ENCODE measurements at regions not wholly inside any gene's neighbourhood (a gene's known extent, or its start where the extent isn't known, plus 50 kb on each side); places are given as distances from the start of the nearest gene placed in this dataset.

DNA sequence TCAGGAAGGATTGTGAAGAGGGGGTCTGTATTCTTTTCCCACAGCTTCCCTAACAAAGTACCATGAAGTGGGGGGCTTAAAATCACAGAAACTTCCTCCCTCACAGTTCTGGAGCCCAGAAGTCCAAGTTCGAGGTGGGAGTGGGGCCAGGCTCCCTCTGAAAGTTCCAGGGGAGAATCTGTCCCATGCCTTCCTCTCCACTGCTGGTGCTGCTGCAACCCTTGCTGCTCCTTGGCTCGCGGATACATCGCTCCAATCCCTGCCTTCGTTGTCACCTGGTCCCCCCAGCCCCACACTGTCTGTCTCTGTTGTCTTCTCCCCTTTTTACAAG is 134.1 kb downstream of the DDX1 start:
- TF ChIP-seq, protein P1, sequence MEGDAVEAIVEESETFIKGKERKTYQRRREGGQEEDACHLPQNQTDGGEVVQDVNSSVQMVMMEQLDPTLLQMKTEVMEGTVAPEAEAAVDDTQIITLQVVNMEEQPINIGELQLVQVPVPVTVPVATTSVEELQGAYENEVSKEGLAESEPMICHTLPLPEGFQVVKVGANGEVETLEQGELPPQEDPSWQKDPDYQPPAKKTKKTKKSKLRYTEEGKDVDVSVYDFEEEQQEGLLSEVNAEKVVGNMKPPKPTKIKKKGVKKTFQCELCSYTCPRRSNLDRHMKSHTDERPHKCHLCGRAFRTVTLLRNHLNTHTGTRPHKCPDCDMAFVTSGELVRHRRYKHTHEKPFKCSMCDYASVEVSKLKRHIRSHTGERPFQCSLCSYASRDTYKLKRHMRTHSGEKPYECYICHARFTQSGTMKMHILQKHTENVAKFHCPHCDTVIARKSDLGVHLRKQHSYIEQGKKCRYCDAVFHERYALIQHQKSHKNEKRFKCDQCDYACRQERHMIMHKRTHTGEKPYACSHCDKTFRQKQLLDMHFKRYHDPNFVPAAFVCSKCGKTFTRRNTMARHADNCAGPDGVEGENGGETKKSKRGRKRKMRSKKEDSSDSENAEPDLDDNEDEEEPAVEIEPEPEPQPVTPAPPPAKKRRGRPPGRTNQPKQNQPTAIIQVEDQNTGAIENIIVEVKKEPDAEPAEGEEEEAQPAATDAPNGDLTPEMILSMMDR (IDR thresholded peaks at IDR 0.05): no peak
- DNase-seq (ENCODE audit: low spot score) (no peak), ATAC-seq (ENCODE audit: low FRiP score) (no peak)

DNA sequence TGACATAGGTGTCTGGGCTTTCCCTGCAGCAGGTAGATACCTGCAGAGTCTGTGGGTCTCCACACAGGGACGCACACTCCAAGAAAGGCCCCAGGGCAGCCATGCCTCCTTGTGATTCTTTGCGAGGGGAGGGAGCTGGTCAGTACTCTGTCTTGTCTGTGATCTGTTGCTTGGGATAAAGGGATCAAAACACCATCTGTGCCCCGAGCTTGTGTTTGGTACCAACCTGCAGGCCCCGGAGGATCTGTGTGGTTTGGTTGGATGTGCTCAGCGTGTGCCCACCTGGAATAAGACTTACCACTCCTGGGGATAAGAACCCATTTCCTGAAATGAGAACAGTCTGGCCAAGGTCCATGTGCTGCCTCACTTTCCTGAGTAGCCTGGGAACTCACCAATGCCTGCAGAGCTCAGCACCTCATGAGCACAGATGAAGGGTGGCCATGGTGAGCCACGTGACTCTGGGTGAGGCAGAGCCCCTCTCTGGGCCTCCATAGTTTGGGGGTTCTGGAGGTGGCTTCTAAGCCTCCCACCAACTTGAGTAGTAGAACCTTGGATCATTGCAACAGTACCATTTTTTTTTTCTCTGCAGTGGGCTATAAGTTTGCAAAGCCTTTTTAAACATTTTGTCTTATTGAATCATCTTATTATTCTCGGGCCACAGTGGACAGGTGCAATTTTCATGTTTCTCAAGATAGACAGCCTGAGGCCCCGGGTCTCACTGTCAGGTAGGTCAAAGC is 134.8 kb downstream of the DDX1 start:
- no peak for ATAC-seq (ENCODE audit: low FRiP score)
- no peak for DNase-seq (ENCODE audit: low spot score)
- TF ChIP-seq, protein P1 (IDR thresholded peaks at IDR 0.05): no peak

DNA sequence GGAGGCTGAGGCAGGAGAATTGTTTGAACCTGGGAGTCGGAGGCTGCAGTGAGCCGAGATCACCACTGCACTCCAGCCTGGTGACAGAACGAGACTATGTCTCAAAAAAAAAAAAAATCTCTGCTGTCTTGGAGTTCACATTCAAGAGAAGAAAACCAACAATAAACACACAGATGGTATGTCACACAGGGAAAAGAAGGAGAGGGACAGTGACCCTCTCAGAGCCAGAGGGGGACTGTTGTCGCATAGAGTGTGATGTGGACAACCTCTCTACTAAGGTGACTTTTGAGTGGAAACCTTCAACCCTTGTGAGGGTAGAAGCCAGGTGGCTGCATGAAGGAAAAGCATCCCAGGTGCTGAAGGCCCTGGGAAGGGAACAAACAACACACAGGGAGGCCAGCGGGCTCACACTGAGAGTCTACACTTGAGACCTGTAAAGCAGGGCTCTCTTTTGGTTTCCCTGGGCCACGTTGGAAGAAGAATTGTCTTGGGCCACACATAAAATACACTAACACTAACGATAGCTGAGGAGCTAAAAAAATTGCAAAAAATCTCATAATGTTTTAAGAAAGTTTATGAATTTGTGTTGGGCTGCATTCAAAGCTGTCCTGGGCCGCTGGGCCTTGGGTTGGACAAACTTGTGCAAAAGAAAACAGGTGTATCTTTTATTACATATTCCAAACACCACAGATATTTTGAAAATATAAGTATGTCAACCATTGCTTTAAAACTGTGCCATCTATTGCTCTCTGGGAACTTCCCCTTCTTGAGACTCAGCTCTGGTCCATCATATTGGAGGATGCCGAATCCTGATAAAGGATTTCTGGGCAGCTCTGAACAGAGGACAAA is 136.0 kb downstream of the DDX1 start:
- TF ChIP-seq, protein P1 (IDR thresholded peaks at IDR 0.05): no peak
- DNase-seq (ENCODE audit: low spot score) (no peak), ATAC-seq (ENCODE audit: low FRiP score) (no peak)

DNA sequence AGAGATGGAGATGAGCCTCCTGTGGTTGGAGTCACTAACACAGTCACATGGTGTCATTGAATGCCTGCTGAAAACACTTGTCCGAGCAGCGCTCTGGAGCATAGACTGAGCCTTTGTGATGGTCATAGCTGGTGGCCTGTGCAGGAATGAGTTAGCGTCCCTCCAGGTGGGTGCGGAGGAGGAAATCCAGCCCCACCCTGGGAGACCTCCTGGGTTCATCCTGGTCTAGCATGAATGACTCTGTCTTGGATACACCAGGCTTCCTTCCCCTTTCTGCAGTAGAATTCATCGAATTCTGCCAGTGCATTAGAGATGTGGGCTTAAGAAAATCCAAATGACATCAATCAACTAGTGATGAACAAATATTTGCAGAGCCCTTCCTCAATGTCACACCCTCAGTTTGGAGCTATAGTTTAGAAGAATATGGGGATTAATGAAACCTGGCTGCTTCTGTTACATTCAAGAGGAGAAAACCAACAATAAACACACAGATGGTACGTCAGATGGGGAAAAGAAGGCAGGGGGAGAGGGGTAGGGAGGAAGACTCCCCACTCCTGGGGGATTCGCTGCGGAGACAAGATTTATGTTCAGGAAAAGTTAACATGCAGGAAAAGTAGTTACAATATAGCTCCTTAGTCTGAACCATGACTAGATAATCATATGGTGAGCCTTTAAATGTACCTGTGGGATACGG is 136.7 kb downstream of the DDX1 start:
- TF ChIP-seq, protein P1 (IDR thresholded peaks at IDR 0.05): no peak
- no peak for ATAC-seq (ENCODE audit: low FRiP score)
- DNase-seq (ENCODE audit: low spot score): no peak

DNA sequence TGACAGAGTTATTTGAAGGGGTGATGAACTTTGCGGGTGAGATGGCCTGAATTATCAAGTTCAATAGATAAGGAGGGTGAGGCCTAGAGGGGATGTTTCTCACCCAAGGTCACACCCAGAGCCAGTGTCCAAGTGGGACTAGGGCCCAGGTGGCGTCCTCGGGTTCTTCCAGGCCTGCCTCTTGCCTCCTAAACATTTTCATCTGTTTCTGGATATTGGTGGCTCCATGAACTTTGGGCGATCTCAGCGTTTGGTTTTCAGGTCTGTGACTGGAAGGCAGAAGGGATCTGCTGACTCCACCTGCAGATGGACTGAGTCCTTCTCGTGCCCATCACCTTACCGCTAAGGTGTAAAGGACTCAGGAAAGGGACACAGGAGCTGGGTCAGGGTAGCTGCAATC is 137.3 kb downstream of the DDX1 start:
- TF ChIP-seq, protein P1 (IDR thresholded peaks at IDR 0.05): no peak
- ATAC-seq (ENCODE audit: low FRiP score): no peak
- no peak for DNase-seq (ENCODE audit: low spot score)

DNA sequence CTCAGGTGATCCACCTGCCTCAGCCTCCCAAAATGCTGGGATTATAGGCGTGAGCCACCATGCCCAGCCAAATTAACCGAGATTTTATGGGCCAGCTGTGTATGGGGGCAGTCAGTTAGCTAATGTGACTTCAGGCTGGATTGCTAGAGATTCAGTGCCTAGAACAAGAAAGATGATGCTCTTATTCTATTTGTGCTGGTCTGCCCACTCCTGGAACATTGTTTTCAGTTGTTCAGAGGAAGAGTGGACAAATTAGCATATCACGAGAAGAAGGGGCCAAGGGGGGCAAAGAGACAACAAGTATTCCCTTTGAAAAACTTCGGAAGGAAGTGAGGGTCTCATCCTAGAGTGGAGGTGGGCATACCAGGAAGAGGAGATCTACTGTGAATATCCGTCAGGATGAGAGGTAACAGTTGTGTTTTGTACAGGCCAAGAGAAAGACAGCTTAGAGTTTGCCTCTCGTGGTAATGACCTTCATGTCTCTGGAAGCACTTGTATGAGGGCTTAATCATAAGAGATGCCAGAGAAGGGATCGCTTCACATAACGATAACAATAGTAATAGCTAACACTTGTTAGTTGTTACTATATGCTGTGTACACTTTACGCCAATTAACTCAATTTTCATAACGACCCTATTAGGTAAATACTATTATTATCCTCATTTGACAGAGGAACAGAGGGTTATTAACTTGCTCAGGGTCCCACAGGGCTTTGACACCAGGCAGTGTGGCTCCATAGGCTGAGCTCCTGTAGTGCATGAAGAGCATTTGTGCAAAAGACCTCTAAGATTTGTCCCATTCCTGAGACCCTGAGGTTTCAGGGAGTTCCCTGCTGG is 138.3 kb downstream of the DDX1 start:
- TF ChIP-seq, protein P1 (IDR thresholded peaks at IDR 0.05): no peak
- ATAC-seq (ENCODE audit: low FRiP score): no peak
- DNase-seq (ENCODE audit: low spot score): no peak
